ENCODE measurements at regions not wholly inside any gene's neighbourhood (a gene's known extent, or its start where the extent isn't known, plus 50 kb on each side); places are given as distances from the start of the nearest gene placed in this dataset.

DNA sequence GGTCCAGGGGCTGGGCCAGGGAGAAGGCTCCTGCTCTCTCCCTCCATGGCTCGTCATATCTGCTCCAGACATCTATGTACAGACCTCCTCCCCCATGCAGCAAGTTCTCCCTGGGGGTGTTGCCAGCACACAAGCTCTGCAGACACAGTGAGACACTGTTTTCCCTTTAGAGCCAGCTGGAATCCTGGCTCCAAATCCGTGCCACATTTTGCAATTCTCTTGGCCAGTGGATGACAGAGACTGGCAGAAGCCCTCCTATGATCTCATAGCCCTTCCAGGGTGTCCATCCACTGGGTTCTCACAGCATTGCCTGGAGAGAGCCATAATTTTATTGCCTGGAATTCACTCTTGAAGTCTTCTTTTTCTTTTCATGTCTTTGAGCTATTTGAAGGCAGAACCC lies 203.9 kb downstream of the TLE3 start:
- peak; percentile 83 for DNase-seq (ENCODE audit: low read depth)

- no peak for DNase-seq (ENCODE audit: low read depth)
Observed at GRCh38 chr15:69895202-69895601, 202.5 kb downstream of the TLE3 start.

DNA sequence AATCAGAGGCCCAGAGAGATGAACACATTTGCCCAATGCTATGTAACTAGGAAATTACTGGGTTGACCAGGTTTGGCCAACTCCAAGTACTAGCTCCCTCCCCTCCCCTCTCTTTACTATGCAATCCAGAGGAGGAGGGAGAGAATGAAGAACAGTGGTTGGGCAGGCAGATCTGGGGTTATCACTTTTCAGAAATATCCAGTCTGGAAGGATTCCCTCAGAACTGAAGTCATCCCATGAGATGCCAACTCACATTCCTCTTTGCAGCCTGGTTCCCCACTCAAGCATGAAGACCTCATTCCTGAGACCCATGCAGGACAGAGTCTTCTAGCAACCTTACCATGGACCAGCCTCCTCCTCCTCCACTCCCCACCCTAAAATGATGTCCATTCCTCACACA lies 201.1 kb downstream of the TLE3 start:
- peak; percentile 4 for DNase-seq (ENCODE audit: low read depth)

- DNase-seq (ENCODE audit: low read depth): no peak
Observed at GRCh38 chr15:69897061-69897460, 200.7 kb downstream of the TLE3 start.

- DNase-seq (ENCODE audit: low read depth): no peak
Observed at GRCh38 chr15:69897471-69898237, 200.1 kb downstream of the TLE3 start.

DNA sequence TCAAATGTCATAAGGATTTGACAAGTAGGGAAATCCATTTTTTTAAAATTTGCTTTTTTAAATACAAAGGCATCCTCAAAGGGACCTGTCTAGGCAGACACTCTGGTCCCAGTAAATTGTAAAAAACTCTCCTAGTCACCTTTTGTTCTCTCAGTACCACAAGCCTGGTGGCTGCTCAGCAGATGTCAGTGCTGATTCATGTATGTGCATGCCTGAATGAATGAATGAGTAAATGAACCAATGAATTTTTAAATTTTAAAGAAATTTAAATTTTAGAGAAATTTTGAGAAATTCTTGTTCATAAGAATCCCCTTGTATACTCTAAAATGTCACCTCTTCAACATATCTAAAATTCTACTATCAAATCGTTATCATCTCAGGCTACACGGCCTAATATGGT lies 199.5 kb downstream of the TLE3 start:
- DNase-seq (ENCODE audit: low read depth): no peak

GRCh38 chr15:69902414-69903062 lies 195.2 kb downstream of the TLE3 start:
- DNase-seq (ENCODE audit: low read depth): no peak

DNA sequence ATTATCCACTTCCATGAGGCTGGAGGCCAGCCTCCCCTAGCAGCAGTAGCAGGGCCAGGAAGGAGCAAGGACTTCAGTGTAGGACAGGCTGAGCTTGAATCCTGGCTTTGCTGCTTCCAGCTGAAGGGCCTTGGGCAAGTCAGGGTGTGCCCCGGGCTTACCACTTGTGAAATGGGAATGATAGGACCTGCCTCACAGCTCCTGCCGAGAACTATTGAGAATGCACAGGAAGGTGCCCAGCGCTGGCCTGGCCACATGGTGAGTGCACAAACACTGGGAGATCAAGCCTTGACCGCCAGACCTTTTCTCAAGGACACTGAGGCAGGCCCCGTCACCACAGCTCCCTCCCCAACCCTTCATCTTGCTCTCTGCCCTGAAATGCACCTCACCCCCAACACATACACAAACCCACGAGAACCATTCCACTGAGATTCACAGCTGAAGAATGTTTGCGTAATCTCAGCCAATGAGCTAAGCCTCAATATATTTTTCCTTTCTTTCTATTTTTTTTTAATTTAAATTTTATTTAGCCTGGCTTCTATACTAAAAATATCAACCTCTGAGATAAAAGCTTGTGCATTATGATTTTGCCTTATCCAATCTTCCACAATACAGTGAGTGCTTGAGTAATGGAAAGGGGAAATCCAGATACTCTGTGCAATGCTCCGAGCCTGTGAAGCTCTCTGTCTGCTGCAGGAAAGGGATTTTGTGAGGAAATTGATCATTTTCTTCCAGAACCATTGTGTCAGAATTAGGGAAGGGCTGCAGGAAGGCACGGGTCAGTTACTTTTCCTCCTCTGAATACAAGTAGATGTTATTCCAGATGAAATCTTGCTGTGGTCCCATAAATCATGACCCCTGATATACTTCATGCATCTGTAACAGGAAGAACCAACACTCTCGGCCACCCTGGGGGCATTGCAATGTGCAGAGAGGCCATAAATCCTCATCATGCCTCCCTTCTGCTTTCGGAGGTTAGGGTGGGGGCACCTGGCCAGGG lies 193.9 kb downstream of the TLE3 start:
- DNase-seq (ENCODE audit: low read depth): peak; percentile 49

DNA sequence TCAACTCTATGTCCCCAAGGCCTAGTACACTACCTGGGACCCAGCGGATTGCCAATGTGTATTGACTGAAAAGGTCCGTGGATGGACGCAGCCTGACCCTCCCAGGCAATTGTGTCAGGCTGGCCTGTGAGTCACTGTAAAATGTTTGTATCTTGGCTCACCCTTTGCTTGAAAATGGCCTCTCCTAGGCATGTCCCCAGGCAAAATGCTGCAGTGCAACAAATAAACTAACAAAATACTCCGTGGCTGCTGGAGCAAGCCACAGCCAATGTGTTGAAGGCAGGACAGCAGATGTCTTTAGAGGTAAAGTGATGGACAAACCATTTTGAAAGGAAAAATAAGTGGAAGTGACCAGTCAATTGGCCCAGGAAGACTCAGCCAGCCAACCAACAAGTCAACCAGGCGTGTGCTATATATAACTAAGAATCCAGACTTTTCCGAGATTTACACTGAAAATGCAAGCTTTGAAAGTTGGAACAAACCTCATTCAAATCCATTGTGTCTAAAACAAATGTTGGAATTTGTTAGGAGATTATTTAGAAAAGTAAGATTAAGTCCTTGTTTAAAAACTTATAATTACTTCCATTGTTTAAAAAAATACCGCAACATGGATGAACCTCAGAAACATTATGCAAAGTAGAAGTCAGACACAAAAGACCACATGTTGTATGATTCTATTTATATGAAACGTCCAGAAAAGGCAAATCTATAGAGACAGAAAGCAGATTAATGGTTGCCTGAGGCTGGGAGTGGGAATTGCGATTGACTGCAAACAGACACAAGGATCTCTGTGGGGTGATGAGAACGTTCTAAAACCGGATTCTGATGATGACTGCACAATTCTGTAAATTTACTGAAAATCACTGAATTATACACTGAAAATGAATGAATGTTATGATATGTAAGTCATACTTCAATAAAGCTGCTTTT lies 191.2 kb downstream of the TLE3 start:
- peak; percentile 45 for DNase-seq (ENCODE audit: low read depth)

DNA sequence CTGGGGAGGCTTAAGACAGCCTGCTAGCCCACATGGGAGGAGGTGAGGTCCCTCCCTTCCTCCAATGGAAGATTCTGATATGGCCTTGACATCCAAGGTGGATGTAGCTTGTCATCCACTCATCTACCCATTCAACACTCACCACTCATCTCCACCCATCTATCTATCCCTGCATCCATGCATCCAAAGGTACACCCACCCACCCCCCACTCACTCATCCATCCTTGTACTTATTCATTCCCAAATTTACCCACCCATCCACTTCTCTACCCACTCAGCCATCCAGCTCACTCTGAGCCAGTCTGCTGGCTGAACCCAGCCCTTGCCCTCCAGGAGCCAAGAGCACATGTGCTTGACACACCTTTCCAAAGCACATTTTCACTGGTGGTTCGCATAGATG lies 189.7 kb downstream of the TLE3 start:
- no peak for DNase-seq (ENCODE audit: low read depth)

GRCh38 chr15:69908590-69909420 lies 188.9 kb downstream of the TLE3 start:
- peak; percentile 7 for DNase-seq (ENCODE audit: low read depth)

GRCh38 chr15:69909719-69910444 lies 187.8 kb downstream of the TLE3 start:
- no peak for DNase-seq (ENCODE audit: low read depth)

- no peak for DNase-seq (ENCODE audit: low read depth)
Observed at GRCh38 chr15:69910514-69910913, 187.2 kb downstream of the TLE3 start.

DNA sequence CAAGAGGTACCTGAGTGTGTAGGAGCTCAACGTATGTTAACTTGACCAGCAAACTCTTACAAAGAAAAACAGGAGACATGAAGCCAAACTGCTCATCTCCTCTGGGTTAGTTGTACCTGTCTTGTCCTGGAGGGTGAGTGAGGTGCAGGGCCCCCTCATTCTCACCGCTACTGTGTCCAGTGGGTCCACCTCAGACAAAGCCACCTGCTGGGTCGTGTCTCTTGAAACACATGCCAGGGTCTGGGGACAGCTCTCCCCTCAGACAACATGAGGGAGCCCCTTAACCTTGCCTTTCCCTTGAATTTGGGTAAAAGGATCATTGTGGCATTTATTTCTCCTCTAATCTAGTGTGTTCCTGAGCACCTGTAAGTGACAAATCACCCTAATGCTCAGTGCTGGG lies 185.6 kb downstream of the TLE3 start:
- DNase-seq (ENCODE audit: low read depth): no peak

DNA sequence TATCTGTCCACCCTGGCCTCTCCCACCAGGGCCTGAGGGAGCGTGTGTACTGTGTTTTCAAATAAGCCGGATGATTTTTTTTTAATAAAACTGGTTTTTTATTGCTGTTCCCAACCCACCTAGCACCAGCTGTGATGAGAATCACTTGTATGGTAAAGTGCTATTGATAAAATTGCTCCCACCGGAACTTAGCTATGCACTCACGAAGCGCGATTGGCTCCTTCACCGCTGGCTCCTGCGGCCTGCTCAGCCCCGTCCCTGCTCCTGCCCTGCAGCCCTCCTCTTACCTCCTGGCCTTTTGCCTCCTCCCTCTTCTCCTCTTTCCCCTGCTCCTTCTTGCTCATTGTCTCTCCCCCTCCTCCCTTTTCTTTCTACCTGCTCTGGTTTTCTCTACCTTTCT lies 183.7 kb downstream of the TLE3 start:
- no peak for DNase-seq (ENCODE audit: low read depth)

- no peak for DNase-seq (ENCODE audit: low read depth)
Observed at GRCh38 chr15:69914960-69915359, 182.8 kb downstream of the TLE3 start.

GRCh38 chr15:69916169-69916785 lies 181.4 kb downstream of the TLE3 start:
- no peak for DNase-seq (ENCODE audit: low read depth)

- no peak for DNase-seq (ENCODE audit: low read depth)
Observed at GRCh38 chr15:69917056-69917455, 180.7 kb downstream of the TLE3 start.

DNA sequence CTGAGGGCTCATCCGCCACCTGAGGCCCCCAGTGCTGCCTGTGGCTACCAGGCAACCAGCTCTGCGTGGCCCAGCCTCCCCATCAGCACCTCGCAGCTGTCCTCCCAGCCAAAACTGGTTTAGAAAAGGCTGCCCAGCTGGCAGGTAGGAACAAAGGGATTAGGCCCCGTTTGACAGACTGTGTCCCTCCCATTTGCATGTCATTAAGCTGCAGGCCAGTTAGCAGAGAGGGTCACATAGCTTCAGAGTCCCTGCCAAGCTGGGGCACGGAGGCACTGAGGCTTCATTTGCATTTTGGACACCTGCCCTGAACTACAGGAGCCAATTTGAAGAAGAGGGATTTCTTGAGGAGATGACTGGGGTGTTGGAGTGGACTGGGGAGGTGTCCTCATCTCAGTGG lies 177.9 kb downstream of the TLE3 start:
- DNase-seq (ENCODE audit: low read depth): no peak

Measured in EH (cell line).